NCI-H2081 treated with DMSO at 0.1 percent for 48 hours (cell line): ENCODE measurements at regions not wholly inside any gene's neighbourhood (a gene's known extent, or its start where the extent isn't known, plus 50 kb on each side); places are given as distances from the start of the nearest gene placed in this dataset.
"Not testable (repeated sequence)": the region's sequence is repeated elsewhere in the genome, so short reads cannot be mapped to it uniquely, and the experiment has no call there.

Experiments
- DNase-seq: peaks from one replicate; lab custom pipeline; 2025; lab: John Stamatoyannopoulos, UW

DNA sequence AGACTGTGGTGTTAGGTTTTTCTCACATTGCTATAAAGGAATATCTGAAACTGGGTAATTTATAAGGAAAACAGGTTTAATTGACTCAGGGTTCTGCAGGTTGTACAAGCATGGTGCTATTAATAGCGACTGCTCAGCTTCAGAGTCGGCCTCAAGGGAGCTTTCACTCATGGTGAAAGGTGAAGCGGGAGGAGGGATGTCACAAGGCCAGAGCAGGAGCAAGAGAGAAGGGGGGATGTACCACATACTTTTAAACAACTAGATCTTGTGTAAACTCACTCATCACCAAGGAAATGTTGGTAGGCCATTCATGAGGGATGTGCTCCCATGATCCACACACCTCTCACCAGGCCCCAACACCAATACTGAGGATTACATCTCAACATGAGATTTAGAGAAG is 313.2 kb downstream of the UBE2NL start:
- not testable (repeated sequence) for DNase-seq

DNA sequence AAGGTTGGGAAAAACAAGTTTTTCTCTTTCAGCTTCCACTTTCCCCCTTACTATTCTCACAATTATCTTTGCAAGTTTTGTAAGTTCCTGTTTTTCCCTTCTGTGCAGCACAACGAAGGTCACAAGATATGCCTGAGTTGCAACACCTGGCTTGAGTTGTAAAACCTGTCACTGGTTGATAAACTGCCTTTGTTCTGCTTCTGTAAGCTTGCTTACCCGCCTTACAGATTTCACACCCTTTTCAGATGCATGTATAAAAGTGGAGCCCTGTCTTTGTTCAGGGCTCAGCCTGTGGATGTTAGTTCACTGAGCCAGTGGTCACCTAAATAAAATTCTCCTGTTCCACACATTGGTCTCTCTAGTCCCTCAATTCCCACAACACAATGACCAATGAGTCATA is 318.9 kb downstream of the UBE2NL start:
- DNase-seq = not testable (repeated sequence)

DNA sequence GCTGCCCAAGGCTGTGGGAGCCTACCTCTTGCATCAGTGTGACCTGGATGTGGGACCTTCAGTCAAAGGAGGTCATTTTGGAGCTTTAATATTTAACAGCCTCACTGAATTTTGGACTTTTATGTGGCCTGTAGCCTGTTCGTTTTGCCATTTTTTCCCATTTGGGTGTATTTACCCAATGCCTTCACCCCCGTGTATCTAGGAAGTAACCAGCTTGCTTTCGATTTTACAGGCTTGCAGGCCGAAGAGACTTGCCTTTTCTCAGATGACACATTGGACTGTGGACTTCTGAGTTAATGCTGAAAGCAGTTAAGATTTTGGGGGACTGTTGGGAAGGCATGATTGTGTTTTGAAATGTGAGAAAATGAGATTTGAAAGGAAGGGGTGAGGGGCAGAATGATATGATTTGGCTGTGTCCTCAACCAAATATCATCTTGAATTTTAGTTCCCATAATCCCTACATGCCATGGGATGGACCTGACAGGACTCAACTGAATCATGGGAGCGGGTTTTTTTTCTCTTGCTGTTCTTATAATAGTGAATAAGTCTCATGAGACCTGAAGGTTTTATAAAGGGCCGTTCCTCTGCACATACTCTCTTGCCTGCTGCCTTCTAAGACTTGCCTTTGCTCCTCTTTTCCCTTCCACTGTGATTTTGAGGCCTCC is 324.6 kb downstream of the UBE2NL start:
- DNase-seq = not testable (repeated sequence)

DNA sequence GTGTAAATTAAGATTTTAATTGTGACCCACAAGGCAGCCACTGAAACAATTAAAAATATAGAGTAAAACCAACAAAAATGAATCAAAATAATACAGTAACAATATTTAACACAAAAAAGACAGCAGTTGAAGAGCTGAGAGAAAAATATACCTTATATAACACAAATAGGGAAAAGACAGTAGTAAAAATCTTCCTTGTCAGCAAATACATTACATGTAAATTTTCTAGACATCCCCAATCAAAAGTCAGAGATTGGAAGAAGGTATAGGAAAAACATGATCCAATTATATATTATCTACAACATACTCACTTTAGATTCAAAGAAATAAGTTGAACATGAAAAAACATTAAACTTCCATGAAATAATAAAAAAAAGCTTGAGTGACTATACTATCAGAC is 330.8 kb downstream of the UBE2NL start:
- no peak for DNase-seq

DNA sequence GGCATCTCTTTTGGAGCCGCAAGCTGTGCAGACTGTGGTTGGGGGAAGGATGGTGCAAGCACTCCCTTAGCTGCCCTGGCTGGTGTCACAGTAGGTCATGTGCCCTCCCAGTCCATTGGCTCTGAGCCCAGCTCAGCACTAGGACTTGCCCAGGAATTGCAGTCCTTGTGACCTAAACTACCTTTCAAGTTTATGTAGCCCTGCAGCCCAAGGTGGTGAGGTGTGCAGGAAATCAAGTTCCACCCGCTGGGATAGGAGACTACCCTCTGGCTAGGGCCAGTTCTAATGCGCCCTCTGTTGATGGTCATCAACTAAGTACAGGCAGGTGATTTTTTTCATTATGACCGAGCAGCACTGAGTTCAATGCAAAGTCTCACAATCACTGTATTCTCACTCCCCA is 335.2 kb downstream of the UBE2NL start:
- DNase-seq = no peak

DNA sequence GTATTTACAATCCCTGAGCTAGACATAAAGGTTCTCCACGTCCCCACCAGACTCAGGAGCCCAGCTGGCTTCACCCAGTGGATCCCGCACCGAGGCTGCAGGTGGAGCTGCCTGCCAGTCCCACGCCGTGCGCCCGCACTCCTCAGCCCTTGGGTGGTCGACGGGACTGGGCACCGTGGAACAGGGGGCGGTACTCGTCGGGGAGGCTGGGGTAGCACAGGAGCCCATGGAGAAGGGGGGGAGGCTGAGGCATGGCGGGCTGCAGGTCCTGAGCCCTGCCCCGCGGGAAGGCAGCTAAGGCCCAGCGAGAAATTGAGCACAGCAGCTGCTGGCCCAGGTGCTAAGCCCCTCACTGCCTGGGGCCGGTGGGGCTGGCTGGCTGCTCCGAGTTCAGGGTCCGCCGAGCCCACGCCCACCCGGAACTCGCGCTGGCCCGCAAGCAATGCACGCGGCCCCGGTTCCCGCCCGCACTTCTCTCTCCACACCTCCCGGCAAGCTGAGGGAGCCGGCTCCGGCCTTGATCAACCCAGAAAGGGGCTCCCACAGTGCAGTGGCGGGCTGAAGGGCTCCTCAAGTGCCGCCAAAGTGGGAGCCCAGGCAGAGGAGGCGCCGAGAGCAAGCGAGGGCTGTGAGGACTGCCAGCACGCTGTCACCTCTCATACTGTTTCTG is 347.4 kb downstream of the UBE2NL start:
- not testable (repeated sequence) for DNase-seq

DNA sequence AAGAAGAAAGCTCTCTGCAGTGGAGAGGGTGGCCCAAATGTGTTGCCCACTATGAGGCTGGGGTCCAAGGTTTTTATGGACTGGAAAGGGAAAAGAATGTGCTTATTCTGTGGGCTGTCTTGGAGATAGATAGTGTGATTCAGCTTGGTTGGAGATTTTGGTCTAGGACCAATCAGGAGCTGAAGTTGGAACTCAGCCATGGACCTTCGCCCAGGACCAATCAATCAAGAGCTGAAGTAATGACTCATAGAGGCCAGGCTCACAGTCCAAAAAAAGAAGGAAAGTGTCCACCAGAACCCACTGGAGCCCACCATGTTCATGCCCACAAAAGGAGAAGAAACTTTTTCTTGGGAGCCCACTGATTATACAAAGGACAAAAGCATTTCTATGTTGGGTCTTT is 369.5 kb downstream of the UBE2NL start:
- no peak for DNase-seq

DNA sequence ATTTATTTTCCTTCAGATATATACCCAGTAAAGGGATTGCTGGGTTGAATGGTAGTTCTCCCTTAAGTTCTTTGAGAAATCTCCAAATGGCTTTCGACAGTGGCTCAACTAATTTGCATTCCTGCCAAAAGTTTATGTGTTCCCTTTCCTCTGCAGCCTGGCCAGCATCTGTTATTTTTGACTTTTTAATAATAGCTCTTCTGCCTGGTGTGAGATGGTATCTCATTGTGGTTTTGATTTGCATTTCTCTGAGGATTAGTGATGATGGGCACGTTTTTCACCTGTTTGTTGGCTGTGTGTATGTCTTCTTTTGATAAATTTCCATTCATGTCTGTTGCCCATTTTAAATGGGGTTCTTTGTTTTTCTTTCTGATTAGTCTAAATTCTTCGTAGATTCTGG is 375.2 kb downstream of the UBE2NL start:
- DNase-seq = no peak

DNA sequence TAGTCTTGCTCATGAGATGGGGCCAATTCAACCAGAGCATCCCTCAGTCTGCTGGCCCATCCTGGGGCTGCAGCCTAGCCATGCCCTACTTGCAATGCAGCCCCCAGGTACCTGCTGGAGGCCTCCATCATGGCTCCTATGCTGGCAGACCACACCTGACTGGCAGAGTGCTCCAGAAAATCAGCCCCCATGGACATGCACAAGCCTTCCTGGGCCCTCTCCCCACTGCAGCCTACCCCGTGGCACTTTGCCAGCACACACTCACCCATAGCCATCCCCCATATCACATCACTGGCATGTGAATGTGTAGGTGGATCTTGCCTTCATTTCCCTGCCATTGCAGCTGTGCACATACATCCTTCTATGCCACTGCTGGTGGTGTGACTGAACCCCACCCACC is 381.8 kb downstream of the UBE2NL start:
- DNase-seq = no peak

DNA sequence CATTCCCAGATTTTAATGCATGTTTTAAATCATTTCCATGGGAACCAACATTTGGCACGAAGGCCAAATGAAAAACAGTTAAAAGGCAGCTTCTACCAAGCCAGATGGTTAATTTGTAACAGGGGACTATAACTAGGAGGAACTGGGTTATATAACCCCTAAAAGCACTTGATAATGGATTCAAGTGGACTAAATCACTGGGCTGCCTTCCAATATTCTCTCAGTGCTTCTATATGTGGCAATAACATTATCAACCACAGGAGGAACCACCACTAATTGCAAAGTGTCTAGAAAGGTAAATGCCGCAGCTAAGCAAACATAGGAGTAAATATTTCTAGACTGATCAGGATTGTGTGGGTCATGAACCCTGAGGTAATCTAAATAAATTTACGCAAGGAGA is 391.5 kb downstream of the UBE2NL start:
- DNase-seq = peak; percentile 87

DNA sequence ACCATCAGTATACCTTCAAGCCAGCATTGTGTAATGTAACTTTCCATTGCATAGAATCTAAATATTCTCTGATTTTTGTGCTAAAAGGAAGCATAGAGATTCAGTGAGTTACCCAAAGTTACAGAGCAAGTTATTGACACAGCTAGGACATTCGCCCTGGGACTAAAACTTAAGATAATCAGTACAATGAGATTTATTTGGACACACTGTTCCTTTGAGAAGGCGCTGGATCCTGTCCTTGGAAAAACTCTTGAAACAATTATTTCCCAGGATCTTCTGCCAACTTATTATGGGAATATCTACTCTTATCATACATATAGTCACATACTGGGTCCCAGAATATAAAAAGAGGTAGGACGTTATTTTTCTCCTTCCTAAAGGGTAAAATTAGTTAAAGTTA is 392.0 kb downstream of the UBE2NL start:
- DNase-seq = no peak

DNA sequence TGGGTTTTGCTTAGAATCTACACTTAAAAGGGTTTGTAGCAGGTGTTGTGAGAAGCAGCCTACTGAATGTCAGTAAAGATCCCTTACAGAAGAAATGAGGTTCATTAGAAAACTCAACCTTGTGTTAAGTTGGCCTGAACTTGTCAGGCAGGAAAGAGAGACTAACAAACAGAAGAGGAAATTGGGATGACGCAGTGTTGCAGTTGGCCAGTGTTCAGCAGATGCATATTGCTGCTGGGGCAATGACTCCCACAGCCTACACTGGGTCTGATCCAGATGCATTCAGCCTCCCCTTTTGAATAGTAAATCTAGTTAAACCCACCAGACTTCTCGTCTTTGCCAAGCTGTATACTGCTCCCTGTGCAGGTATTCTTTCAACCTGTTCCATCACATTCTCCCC is 409.4 kb downstream of the UBE2NL start:
- DNase-seq = no peak

DNA sequence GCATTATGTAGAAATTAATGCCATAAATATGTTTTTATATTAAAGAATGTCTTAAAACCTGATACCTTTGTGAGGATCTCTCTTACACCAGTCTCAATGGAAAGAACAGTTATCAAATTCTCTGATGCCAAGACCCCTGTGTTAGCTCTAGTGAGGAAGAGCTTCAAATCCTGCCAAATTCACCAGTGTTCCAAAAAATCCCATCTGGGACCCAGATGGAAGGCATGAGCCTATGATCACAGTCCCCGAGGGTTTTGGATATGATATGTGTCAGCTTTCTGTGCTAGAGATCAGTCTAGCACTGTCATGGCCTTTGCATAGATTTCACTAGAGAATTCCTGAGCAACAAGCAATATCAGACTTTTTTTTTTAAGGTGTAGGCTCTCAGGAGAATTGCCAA is 412.1 kb downstream of the UBE2NL start:
- no peak for DNase-seq

DNA sequence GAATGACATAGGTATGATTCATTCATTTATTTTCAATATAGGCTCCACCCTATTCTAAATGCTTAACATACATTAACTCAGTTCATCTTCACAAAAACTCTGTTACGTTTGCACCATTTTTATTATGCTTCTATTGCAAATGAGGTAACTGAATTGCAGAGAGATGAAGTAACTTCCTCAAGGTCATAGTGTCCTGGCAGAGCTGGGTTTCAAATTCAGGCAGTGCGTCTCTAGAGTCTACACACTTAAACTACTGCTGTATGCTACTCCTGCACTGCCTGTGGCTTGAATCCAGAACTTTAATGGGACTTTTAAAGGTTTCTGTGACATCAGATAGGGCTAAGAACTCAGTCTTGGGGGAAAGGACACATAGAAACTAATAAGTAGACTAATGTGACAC is 413.4 kb downstream of the UBE2NL start:
- DNase-seq = no peak

DNA sequence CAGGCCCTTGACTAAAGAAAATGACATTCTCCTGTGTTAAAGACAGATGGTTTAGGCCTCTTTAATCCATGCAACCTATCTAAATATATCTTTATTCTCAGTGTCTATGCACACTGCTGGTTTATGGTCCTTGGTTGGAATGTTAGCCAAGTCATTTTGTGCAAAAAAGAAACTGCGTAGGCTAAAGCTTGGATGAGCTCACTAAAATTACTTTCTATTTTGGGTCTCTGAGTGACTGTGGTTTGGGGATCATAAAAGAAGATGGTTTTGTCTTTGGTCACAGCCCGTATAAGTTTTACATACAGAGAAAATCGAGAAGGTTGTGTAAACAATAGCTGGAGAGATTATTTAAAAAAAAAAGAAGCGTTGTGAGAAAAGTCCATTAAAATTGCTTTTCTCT is 443.6 kb downstream of the UBE2NL start:
- no peak for DNase-seq

DNA sequence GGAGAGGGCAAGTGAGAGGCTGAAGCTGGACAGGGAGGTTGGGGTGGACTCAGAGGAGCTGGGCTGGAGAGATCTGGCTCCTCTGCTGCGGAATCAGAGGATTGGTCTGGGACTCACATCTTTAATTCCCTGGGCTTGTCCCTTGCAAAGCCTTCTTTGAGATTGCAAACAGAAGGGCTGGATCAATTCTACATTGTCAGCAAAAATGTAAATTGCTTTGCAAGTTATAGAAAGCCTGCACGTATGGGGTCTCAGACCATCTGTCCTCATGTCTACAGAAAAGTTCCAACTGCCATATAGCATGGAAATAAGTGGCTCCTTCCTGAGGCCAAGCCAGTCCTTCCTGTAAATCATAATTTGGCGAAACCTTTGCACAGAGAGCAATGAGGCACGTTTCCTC is 449.6 kb downstream of the UBE2NL start:
- no peak for DNase-seq

DNA sequence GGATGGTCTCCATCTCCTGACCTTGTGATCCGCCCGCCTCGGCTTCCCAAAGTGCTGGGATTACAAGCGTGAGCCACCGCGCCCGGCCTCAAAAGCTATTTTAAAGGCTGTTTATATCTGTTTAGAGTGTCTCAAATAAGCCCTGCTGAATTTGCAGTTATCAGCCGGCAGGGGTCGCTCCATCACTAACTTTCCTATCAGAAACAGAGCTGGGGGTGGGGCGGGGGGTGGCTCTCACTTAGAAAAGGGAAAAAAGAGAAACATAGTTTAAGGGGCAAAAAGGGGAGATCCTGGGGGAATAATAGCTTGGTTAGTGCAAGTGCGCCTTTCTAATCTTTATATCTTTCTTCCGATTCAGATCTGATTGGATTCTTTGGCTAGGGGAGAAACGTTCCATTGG is 450.7 kb downstream of the UBE2NL start:
- DNase-seq = no peak

DNA sequence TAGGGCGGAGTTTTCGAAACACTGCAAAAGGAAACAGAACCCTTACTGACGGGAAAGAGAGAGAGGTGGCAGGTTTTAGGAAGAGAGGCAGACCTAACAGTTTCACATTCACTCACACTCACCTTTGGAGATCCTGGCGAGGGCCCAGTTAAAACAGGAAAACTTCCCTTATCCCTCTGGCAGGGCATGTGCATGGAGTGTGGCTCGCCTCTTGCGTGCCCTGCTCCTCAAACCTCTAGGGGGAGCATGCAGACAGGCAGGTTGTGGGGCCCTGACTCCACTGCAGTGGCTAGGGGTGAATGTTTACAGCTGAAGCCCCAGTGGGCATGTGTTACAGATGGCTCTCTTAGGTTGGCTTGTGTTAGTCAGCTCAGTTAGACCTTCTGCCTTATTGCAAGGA is 451.5 kb downstream of the UBE2NL start:
- DNase-seq = no peak

DNA sequence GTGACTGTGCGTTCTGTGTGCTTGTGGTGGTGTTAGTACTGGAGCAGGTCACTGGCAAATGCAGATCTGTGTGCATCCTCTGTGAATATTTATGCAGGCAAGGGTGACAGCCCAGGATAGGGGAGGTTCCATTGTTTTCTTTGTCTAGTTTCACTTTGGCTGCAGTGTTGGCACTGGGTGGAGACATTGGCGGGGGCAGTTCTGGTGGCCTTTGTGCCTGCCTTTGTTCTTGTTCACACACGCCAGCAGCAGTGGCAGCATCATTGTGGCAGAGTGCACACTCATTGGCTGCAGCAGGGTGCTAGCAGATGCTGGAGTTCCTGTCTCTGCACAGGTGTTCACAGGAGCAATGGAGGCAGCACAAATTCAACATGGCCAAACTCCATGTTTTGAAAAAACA is 495.3 kb downstream of the UBE2NL start:
- no peak for DNase-seq

DNA sequence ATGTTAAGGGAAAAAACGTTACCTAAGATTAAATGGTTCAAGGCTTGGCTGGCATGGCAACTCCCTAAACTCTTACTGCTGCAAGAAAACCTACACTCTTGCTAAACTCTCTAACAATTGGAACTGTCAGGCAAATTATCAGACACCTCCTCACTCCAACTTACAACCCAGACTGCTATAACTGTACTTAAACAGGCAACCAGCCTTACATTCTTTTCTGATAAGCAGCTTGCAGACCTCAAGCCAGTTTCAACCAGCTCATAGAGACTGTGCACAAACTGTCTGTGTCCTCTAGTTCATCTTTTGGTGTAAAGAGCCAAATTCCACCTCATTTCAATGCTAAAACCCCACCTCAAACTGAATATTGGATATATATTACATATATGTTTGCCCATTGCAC is 504.9 kb downstream of the UBE2NL start:
- no peak for DNase-seq
